ENCODE measurements at regions not wholly inside any gene's neighbourhood (a gene's known extent, or its start where the extent isn't known, plus 50 kb on each side); places are given as distances from the start of the nearest gene placed in this dataset.

DNA sequence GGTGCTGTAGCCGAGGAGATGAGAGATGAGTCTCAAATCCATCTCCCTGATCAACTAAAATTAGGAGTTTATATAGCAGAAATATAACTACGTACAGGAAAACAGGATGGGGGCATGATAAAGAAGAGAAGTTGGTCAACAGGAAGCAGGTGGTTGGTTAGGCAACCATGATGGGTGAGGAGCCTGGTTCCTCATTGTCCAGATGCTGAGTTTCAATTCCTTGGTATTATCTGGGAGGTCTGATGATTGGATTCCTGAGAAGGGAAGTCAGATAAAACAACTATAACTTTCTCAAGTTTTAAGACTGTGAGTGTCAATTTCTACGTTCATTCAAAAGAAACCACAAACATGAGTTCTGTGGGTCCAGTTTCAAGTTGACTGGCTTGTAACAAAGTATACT lies 323.9 kb downstream of the MTRR start:
- Histone ChIP-seq H3F3A (ENCODE audit: low read depth) (no peaks in the 10 kb centered on the region), H3K9me3 (ENCODE audit: low read depth) (peaks cover 3% of the 10 kb centered on the region), H3K27me3 (no peaks in the 10 kb centered on the region), H3K4me2 (no peak overlapping the region), H3K79me2 (ENCODE audit: low read depth) (no peaks in the 10 kb centered on the region), H3K4me3 (no peak overlapping the region), H4K20me1 (ENCODE audit: low read depth) (no peaks in the 10 kb centered on the region), H2AFZ (replicated peaks) (no peak overlapping the region), H3K4me1 (no peaks in the 10 kb centered on the region), H3K36me3 (no peaks in the 10 kb centered on the region), H3K27ac (no peak overlapping the region), H3K9ac (no peak overlapping the region)
- Mint-ChIP-seq H3K9me3 (peaks cover 5% of the 10 kb centered on the region), H3K36me3 (no peaks in the 10 kb centered on the region), H3K4me1 (no peaks in the 10 kb centered on the region), H3K27ac (no peak overlapping the region), H3K27me3 (ENCODE audit: insufficient read depth, low read depth) (no peaks in the 10 kb centered on the region), H3K4me3 (no peak overlapping the region)
- no peak for DNase-seq (ENCODE audit: low spot score)
- TF ChIP-seq EZH2phosphoT487 (IDR thresholded peaks at IDR 0.05) (no peak), CTCF (IDR thresholded peaks at IDR 0.05) (no peak), EZH2 (IDR thresholded peaks at IDR 0.05) (no peak)

- H3F3A ChIP-seq (ENCODE audit: low read depth) = no peaks in the 10 kb centered on the region
- H3K27ac ChIP-seq = no peak overlapping the region
- no peaks in the 10 kb centered on the region for H3K79me2 ChIP-seq (ENCODE audit: low read depth)
- Mint-ChIP-seq H3K4me3 (no peak overlapping the region), H3K27ac (no peak overlapping the region), H3K36me3 (no peaks in the 10 kb centered on the region), H3K27me3 (ENCODE audit: insufficient read depth, low read depth) (peaks cover 2% of the 10 kb centered on the region), H3K4me1 (no peaks in the 10 kb centered on the region), H3K9me3 (peaks cover 5% of the 10 kb centered on the region)
- H3K27me3 ChIP-seq = no peaks in the 10 kb centered on the region
- H3K4me1 ChIP-seq = no peaks in the 10 kb centered on the region
- H3K4me3 ChIP-seq = no peak overlapping the region
- no peak for TF ChIP-seq EZH2phosphoT487 (IDR thresholded peaks at IDR 0.05)
- TF ChIP-seq CTCF (IDR thresholded peaks at IDR 0.05) = no peak
- no peak for TF ChIP-seq EZH2 (IDR thresholded peaks at IDR 0.05)
- no peak overlapping the region for H3K4me2 ChIP-seq
- no peak for DNase-seq (ENCODE audit: low spot score)
- no peak overlapping the region for H3K9ac ChIP-seq
- no peaks in the 10 kb centered on the region for H4K20me1 ChIP-seq (ENCODE audit: low read depth)
- H2AFZ ChIP-seq (replicated peaks) = no peak overlapping the region
- H3K36me3 ChIP-seq = no peaks in the 10 kb centered on the region
- H3K9me3 ChIP-seq (ENCODE audit: low read depth) = peaks cover 3% of the 10 kb centered on the region
These were observed 327.1 kb downstream of the MTRR start for GRCh38 chr5:8196061-8196460.

GRCh38 chr5:8208307-8208706 lies 339.4 kb downstream of the MTRR start:
- no peak overlapping the region for H3K27ac Mint-ChIP-seq

More at GRCh38 chr5:8208307-8208706, 339.4 kb downstream of the MTRR start:
- Histone ChIP-seq H3K27ac (no peak overlapping the region), H3K9ac (no peak overlapping the region), H3K4me1 (no peaks in the 10 kb centered on the region), H3K9me3 (ENCODE audit: low read depth) (no peaks in the 10 kb centered on the region), H2AFZ (replicated peaks) (no peak overlapping the region), H3K4me3 (no peak overlapping the region), H3K27me3 (no peaks in the 10 kb centered on the region), H3K4me2 (no peak overlapping the region), H3F3A (ENCODE audit: low read depth) (no peaks in the 10 kb centered on the region), H4K20me1 (ENCODE audit: low read depth) (no peaks in the 10 kb centered on the region), H3K79me2 (ENCODE audit: low read depth) (no peaks in the 10 kb centered on the region), H3K36me3 (no peaks in the 10 kb centered on the region)
- H3K4me3 Mint-ChIP-seq = no peak overlapping the region
- H3K4me1 Mint-ChIP-seq = no peaks in the 10 kb centered on the region
- no peaks in the 10 kb centered on the region for H3K36me3 Mint-ChIP-seq
- no peaks in the 10 kb centered on the region for H3K27me3 Mint-ChIP-seq (ENCODE audit: insufficient read depth, low read depth)
- H3K9me3 Mint-ChIP-seq = no peaks in the 10 kb centered on the region
- DNase-seq (ENCODE audit: low spot score) = no peak
- TF ChIP-seq EZH2phosphoT487 (IDR thresholded peaks at IDR 0.05) (no peak), CTCF (IDR thresholded peaks at IDR 0.05) (no peak), EZH2 (IDR thresholded peaks at IDR 0.05) (no peak)
